ENCODE measurements at regions not wholly inside any gene's neighbourhood (a gene's known extent, or its start where the extent isn't known, plus 50 kb on each side); places are given as distances from the start of the nearest gene placed in this dataset.

DNA sequence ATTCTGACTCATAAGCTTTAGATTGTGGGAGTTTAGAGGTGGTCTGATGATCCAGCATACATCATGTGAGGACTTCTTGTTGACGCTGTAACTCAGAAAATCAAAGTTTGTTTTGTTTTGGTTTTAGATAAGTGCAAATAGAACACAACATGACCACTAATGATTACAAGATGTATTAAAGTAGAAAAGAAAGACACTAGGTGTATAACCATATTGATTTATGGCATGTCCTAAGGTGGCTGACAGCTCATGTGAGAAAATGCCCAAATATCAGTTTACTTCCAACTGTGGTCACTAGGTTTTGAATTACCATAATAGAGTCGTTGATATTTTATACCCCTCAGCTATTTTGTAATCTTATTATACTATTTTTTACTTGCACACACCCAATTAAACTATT lies 1131.4 kb upstream of the PHF14 start:
- no peaks in the 10 kb centered on the region for H3K4me1 Mint-ChIP-seq
- no peak for DNase-seq

DNA sequence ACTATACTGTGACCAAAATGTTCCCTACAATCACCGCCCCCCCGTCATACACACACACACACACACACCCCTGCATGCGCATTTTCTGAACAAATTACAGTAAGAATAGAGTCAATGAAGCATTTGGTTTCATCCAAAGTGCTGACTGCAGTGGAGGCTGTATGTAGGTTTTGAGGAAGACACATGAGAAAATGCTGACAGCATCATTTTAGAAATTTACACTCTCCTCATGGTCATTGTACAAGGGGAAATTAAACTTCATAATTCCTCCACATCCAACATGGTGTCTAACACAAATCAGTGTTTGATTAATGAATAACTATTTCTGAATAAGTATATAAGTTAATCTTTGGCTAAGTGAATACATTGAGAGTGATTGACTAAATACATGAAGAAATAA lies 1126.8 kb upstream of the PHF14 start:
- no peaks in the 10 kb centered on the region for H3K36me3 Mint-ChIP-seq
- H3K4me1 Mint-ChIP-seq, result no peaks in the 10 kb centered on the region
- no peaks in the 10 kb centered on the region for H3K27me3 Mint-ChIP-seq
- CTCF ChIA-PET, result no interaction called here
- no peak for DNase-seq
- H3K4me3 Mint-ChIP-seq, result no peak overlapping the region
- peaks cover 1% of the 10 kb centered on the region for H3K9me3 Mint-ChIP-seq
- H3K27ac Mint-ChIP-seq, result no peak overlapping the region

More for the DNA sequence above, 1131.4 kb upstream of the PHF14 start:
- Mint-ChIP-seq H3K27ac (no peak overlapping the region), H3K36me3 (no peaks in the 10 kb centered on the region), H3K4me3 (no peak overlapping the region), H3K9me3 (peaks cover 1% of the 10 kb centered on the region), H3K27me3 (no peaks in the 10 kb centered on the region)
- CTCF ChIA-PET, result no interaction called here

DNA sequence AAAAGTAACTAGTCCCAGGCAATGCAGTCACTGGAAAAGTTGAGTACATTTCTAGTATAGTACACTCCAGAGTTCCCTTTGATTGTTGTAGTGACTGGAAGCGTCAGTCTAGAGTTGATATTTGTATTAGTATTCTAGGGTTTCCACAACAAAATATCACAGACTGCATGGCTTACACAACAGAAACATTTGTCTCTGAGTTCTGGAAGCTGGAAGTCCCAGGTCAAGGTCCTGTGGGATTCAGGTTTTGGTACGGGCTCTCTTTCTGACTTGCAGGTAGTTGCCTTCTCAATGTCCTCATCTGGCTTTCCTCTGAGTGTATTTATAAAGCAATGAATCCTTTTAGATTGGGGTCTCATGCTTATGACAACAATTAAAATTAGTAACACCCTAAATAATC lies 1119.1 kb upstream of the PHF14 start:
- Mint-ChIP-seq H3K27ac (no peak overlapping the region), H3K27me3 (no peaks in the 10 kb centered on the region), H3K36me3 (no peaks in the 10 kb centered on the region), H3K4me3 (no peak overlapping the region), H3K9me3 (peaks cover 10% of the 10 kb centered on the region), H3K4me1 (no peaks in the 10 kb centered on the region)
- CTCF ChIA-PET, result no interaction called here
- DNase-seq, result no peak

DNA sequence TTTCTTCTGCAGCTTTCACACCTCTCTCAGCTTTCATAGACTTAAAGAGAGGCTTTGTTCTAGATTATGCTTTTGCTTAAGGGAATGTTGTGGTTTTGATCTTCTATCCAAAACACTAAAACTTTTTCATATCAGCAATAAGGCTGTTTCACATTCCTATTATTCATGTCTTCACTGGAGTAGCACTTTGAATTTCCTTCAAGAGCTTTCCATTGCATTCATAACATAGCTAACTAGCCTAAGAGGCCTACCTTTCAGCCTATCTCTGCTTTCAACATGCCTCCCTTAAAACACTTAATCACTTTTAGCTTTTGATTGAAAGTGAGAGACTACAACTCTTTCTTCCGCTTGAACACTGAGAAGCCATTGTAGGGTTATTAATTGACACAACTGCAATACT lies 1117.0 kb upstream of the PHF14 start:
- H3K27me3 Mint-ChIP-seq, result no peaks in the 10 kb centered on the region
- CTCF ChIA-PET, result no interaction called here
- peaks cover 12% of the 10 kb centered on the region for H3K9me3 Mint-ChIP-seq
- no peak overlapping the region for H3K4me3 Mint-ChIP-seq
- H3K27ac Mint-ChIP-seq, result no peak overlapping the region
- DNase-seq, result no peak
- no peaks in the 10 kb centered on the region for H3K36me3 Mint-ChIP-seq
- no peaks in the 10 kb centered on the region for H3K4me1 Mint-ChIP-seq

DNA sequence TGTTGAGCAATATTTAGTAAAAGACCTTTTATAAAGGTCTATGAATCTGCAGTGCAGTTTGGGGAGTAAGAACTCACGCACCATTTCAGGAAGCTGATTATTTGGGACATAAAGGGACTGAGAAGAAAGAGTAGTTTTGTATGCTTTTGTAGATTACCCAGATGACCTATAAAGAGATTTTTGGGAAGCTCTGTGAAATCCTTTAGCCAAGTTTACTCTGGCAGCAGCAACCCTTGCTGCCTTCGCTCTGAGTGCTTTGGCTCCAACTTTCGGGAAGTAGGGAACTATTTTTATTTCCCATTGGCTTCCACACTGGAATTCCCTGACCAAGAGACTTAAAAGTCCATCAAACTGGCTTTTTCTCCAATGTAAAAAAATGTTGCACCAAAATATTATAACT lies 1110.1 kb upstream of the PHF14 start:
- Mint-ChIP-seq H3K36me3 (no peaks in the 10 kb centered on the region), H3K9me3 (peaks cover 5% of the 10 kb centered on the region), H3K4me3 (no peak overlapping the region), H3K27ac (no peak overlapping the region), H3K4me1 (no peaks in the 10 kb centered on the region), H3K27me3 (no peaks in the 10 kb centered on the region)
- CTCF ChIA-PET, result no interaction called here
- no peak for DNase-seq

DNA sequence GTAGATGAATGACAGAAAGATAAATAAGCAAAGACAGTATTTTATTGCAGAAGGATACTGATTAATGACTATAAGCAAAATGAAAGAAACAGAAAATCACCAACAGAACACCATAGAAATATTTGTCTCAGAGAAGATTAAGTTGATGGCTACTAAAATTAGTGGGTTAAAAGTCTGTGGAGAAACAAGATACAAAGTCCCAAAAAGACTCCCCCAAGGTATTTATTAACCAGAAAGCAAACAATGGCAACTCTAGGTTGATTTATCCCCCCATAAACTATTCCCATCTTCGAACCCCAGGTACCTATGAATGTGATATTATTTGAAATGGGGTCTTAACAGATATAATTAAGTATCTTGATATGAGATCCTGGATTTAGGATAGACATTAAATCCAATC lies 1104.5 kb upstream of the PHF14 start:
- Mint-ChIP-seq H3K36me3 (no peaks in the 10 kb centered on the region), H3K9me3 (peaks cover 11% of the 10 kb centered on the region), H3K27ac (no peak overlapping the region), H3K27me3 (no peaks in the 10 kb centered on the region), H3K4me1 (no peaks in the 10 kb centered on the region), H3K4me3 (no peak overlapping the region)
- DNase-seq, result no peak
- CTCF ChIA-PET, result no interaction called here

DNA sequence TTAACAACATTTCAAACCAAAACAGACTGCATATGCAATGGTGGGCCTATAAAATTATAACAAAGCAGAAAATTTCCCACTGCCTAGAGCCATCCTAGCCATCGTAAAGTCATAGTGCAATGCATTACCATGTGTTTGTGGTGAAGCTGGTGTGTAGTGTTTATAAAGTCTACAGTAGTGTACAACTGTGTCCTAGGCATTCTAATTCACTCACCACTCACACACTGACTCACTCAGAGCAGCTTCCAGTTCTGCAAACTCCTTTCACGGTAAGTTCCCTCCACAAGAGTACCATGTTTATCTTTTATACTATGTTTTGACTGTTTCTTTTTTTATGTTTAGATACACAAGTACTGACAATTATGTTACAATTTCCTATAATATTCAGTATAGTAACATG lies 1104.1 kb upstream of the PHF14 start:
- no peaks in the 10 kb centered on the region for H3K4me1 Mint-ChIP-seq
- no peak overlapping the region for H3K4me3 Mint-ChIP-seq
- no peaks in the 10 kb centered on the region for H3K36me3 Mint-ChIP-seq
- no peak for DNase-seq
- H3K9me3 Mint-ChIP-seq, result peaks cover 11% of the 10 kb centered on the region
- CTCF ChIA-PET, result no interaction called here
- no peak overlapping the region for H3K27ac Mint-ChIP-seq
- no peaks in the 10 kb centered on the region for H3K27me3 Mint-ChIP-seq

DNA sequence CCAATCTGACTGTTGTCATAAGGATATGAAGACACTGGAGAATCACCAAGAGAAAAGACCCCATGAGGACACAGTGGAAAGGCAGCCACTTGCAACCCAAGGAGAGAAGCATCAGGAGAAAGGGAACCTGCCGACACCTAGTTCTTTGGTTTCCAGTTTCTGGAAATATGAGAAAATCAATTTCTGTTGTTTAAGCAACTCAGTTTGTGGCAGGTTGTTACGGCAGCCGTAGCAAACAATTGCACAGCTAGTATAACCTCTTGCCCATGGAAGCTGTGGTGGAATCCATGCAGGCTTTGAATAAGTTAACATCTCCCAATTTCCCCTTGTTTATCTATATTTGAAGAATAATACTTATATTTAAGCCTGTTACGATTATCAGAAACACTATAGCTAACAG lies 1103.0 kb upstream of the PHF14 start:
- no peaks in the 10 kb centered on the region for H3K4me1 Mint-ChIP-seq
- peaks cover 11% of the 10 kb centered on the region for H3K9me3 Mint-ChIP-seq
- CTCF ChIA-PET, result no interaction called here
- no peak for DNase-seq
- no peaks in the 10 kb centered on the region for H3K36me3 Mint-ChIP-seq
- H3K27ac Mint-ChIP-seq, result no peak overlapping the region
- H3K4me3 Mint-ChIP-seq, result no peak overlapping the region
- H3K27me3 Mint-ChIP-seq, result no peaks in the 10 kb centered on the region

DNA sequence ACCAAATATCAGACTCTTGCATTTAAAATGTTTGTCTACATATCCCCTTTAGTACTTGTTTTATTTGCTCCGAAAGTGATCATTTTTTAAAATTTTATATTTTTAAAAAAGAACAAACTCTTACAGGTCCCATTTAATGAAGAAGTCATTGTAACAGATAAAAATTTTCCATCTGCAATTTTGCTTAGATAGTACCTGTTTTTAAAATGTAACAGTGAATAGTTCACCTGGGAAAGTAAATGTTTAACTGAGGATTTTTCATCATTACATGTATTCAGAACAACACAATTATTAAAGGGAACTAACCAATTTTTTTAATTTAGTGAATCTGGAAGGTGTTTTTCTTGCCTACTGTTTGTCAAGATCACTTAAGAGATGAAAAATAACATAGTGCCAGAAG lies 1099.5 kb upstream of the PHF14 start:
- DNase-seq, result no peak
- CTCF ChIA-PET, result no interaction called here
- Mint-ChIP-seq H3K9me3 (peaks cover 12% of the 10 kb centered on the region), H3K36me3 (no peaks in the 10 kb centered on the region), H3K4me3 (no peak overlapping the region), H3K4me1 (no peaks in the 10 kb centered on the region), H3K27me3 (no peaks in the 10 kb centered on the region), H3K27ac (no peak overlapping the region)

DNA sequence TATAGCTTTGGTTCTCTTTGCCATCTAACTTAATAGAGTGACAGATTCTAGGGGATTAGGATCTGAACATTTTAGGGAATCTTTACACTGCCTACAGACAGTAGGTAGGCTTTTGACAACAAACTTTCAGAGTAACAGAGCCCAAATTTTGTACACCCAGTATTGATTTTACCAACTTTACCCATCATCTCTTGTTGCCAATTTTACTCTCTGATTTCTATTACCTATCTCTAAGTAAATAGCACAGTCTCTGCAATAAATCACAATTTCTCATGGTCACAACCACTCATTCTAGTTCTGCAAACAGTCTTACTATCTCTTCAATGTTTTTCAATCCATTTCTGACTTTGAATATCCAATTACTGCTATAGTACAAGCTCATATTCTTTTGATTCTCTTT lies 1097.6 kb upstream of the PHF14 start:
- H3K4me1 Mint-ChIP-seq, result no peaks in the 10 kb centered on the region
- H3K36me3 Mint-ChIP-seq, result no peaks in the 10 kb centered on the region
- H3K27me3 Mint-ChIP-seq, result no peaks in the 10 kb centered on the region
- H3K27ac Mint-ChIP-seq, result no peak overlapping the region
- DNase-seq, result no peak
- no peak overlapping the region for H3K4me3 Mint-ChIP-seq
- CTCF ChIA-PET, result no interaction called here
- peaks cover 12% of the 10 kb centered on the region for H3K9me3 Mint-ChIP-seq

DNA sequence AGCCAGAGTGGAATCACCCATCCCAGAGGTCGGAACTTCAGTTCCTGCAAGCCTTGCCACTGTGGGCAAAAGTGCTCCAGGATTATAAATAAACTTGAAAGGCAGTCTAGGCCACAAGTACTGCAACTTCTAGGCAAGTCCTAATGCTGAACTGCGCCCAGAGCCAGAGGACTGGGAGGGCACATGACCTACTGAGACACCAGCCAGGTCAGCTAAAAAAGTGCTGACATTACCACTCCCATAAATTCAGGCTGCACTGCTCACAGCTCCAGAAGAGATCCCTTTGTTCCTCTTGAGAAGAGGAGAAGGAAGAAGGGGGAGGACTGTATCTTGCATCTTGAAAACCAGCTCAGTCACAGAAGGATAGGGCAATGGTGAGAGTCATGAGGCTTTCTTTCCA lies 1084.1 kb upstream of the PHF14 start:
- Mint-ChIP-seq H3K27me3 (no peaks in the 10 kb centered on the region), H3K36me3 (no peaks in the 10 kb centered on the region), H3K27ac (no peak overlapping the region), H3K9me3 (peaks cover 8% of the 10 kb centered on the region), H3K4me1 (no peaks in the 10 kb centered on the region), H3K4me3 (no peak overlapping the region)
- CTCF ChIA-PET, result no interaction called here
- no peak for DNase-seq

DNA sequence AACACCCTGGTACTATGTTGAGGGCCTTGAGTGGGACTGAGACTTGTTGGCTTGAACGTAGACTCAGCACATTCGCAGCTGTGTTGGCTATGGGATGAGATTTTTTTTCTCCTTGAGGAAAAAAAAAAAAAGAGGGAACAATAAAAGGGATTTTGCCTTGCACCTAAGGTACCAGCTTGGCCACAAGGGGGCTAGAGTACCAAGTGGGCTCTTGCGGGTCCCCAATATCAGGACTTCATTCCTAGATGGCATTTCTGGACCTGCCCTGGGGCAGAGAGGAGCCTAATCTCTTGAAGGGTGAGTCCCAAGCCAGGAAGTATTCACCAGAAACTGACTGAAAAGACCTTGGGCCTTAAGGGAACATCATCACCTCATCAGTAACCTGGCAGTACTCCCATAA lies 1083.6 kb upstream of the PHF14 start:
- Mint-ChIP-seq H3K4me1 (no peaks in the 10 kb centered on the region), H3K4me3 (no peak overlapping the region)

DNA sequence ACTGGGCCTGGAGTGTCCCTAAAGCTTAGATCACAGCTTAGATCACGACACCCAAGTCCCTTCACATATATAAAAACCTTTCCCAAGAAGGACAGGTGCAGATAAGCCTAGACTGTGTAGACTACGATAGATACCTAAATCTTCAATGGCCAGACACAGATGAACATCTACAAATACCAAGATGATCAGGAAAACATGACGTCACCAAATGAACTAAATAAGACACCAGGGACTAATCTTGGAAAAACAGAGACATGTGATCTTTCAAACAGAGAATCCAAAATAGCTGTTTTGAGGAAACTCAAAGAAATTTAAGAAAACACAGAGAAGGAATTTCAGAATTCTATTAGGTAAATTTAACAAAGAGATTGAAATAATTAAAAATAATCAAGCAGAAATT lies 1082.6 kb upstream of the PHF14 start:
- H3K27ac Mint-ChIP-seq, result no peak overlapping the region
- no peaks in the 10 kb centered on the region for H3K27me3 Mint-ChIP-seq
- H3K9me3 Mint-ChIP-seq, result peaks cover 11% of the 10 kb centered on the region
- H3K36me3 Mint-ChIP-seq, result no peaks in the 10 kb centered on the region
- CTCF ChIA-PET, result no interaction called here
- DNase-seq, result no peak
- no peaks in the 10 kb centered on the region for H3K4me1 Mint-ChIP-seq
- no peak overlapping the region for H3K4me3 Mint-ChIP-seq

More for the DNA sequence above, 1083.6 kb upstream of the PHF14 start:
- H3K27ac Mint-ChIP-seq, result no peak overlapping the region
- no peaks in the 10 kb centered on the region for H3K36me3 Mint-ChIP-seq
- no peak for DNase-seq
- no peaks in the 10 kb centered on the region for H3K27me3 Mint-ChIP-seq
- peaks cover 8% of the 10 kb centered on the region for H3K9me3 Mint-ChIP-seq
- CTCF ChIA-PET, result no interaction called here

DNA sequence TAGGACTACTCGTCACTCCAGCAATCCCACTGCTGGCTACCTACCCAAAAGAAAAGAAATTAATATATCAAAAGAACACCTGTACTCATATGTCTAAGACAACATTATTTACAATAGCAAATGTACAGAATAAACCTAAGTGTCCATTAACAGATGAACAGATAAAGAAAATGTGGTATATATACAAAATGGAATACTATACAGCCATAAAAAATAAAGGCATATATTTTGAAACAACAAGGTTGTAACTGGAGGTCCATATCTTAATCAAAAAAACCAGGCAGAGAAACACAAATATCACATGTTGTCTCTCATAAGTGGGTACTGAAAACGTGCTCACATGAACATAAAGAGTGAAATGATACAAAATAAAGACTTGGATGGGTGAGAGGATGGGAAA lies 1073.3 kb upstream of the PHF14 start:
- Mint-ChIP-seq H3K27ac (no peak overlapping the region), H3K4me3 (no peak overlapping the region), H3K9me3 (peaks cover 31% of the 10 kb centered on the region), H3K36me3 (no peaks in the 10 kb centered on the region), H3K27me3 (no peaks in the 10 kb centered on the region), H3K4me1 (no peaks in the 10 kb centered on the region)
- no peak for DNase-seq
- CTCF ChIA-PET, result no interaction called here

DNA sequence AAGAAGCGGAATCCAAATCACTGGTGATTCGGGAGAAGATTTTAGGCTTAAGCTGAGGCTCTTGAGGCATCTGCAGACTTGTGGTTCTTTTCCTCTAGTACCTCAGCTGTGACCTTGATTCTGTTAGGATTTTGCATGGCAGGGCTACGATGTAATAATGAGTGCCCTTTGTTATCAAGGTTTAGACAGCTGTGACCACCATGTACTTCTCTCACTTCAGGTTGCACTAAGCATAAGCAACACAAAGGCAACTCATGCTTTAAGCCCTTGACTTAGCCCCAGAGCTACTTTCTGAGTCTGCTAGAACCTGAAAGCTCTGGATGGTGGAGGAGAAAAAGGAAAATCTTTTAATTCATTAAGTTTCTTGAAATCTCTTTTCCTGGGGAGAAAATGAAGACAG lies 1052.3 kb upstream of the PHF14 start:
- H3K9me3 Mint-ChIP-seq, result peaks cover 10% of the 10 kb centered on the region
- DNase-seq, result no peak
- H3K4me1 Mint-ChIP-seq, result no peaks in the 10 kb centered on the region
- no peaks in the 10 kb centered on the region for H3K27me3 Mint-ChIP-seq
- no peaks in the 10 kb centered on the region for H3K36me3 Mint-ChIP-seq
- no peak overlapping the region for H3K27ac Mint-ChIP-seq
- CTCF ChIA-PET, result no interaction called here
- no peak overlapping the region for H3K4me3 Mint-ChIP-seq

DNA sequence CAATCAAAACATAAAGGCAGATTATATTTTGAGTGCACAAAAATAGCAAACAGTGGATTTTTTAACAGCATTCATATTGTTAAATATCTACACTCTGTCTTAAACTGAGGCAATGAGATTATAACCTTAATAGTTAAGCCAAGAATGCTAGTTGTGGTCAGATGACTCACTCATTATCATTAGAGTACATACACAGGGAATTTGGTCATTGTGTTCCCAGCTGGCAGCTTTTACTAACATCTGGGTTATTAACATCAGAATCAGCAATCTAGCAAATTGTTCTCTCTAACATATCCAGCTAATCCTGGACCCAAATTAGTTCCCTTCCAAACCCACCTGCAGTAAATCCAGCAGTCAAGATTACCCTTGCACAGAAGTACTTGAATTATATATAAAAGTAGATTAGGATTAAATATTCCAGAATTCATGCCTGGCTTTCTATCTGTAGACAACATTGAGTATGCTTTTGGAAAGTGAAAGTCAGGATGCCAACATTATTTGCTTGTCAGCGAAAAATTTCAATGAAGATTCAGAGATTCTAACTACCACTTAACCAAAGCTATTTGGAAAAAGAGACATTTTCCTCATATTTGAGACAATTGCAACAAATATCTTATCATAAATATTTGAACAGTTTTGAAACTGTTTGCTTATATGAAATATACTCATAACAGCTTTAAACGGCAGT lies 1035.6 kb upstream of the PHF14 start:
- no peak overlapping the region for H3K27ac Mint-ChIP-seq
- H3K36me3 Mint-ChIP-seq, result no peaks in the 10 kb centered on the region
- H3K4me3 Mint-ChIP-seq, result no peak overlapping the region
- no peaks in the 10 kb centered on the region for H3K9me3 Mint-ChIP-seq
- no peaks in the 10 kb centered on the region for H3K4me1 Mint-ChIP-seq
- CTCF ChIA-PET, result no interaction called here
- DNase-seq, result no peak
- H3K27me3 Mint-ChIP-seq, result no peaks in the 10 kb centered on the region
